ENCODE measurements at regions not wholly inside any gene's neighbourhood (a gene's known extent, or its start where the extent isn't known, plus 50 kb on each side); places are given as distances from the start of the nearest gene placed in this dataset.

DNA sequence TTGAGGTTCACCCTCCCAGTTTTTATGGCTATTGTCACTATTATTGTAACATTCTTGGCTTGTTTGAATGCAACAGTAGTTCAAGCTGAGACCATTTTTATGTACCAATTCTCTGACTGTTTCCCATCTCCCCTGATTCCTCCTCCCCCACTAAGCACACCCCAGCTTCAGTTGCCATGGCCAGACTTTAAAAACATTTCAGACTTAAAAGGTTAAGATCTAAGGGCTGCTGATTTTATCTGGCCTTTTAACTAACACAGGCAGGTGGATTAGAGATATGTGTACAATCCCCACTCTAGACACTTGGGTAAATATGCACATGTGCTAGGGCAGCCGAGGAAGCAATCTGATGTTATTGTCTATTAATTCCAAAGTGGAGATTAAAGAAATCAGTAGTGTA lies 386.3 kb upstream of the NR2F2 start:
- no peak for DNase-seq
- no peak overlapping the region for H3K4me2 ChIP-seq
- ChIA-PET CTCF (no interaction called here), POLR2A (no interaction called here)
- TF ChIP-seq IRF3 (IDR thresholded peaks at IDR 0.05; ENCODE audit: low read depth, low read length) (no peak), TEAD4 (IDR thresholded peaks at IDR 0.05; ENCODE audit: borderline replicate concordance, insufficient read depth) (no peak), POLR2AphosphoS5 (IDR thresholded peaks at IDR 0.05; ENCODE audit: low read depth, low read length) (no peak), MEF2A (IDR thresholded peaks at IDR 0.05; ENCODE audit: borderline replicate concordance, low read depth) (no peak), SIN3A (IDR thresholded peaks at IDR 0.05; ENCODE audit: borderline replicate concordance, low read depth, low read length) (no peak), TAF1 (IDR thresholded peaks at IDR 0.05; ENCODE audit: borderline replicate concordance, low read depth, low read length) (no peak), CHD2 (IDR thresholded peaks at IDR 0.05; ENCODE audit: low read length, partially characterized antibody) (no peak), TCF12 (IDR thresholded peaks at IDR 0.05) (no peak), JUND (IDR thresholded peaks at IDR 0.05) (no peak), USF2 (IDR thresholded peaks at IDR 0.05; ENCODE audit: borderline replicate concordance, low read depth, low read length) (no peak), GATA2 (CRISPR knock-in tag; IDR thresholded peaks at IDR 0.05) (no peak), RCOR1 (IDR thresholded peaks at IDR 0.05; ENCODE audit: low read length) (no peak), SMC3 (IDR thresholded peaks at IDR 0.05; ENCODE audit: low read depth, low read length) (no peak), GABPA (IDR thresholded peaks at IDR 0.05; ENCODE audit: low read depth) (no peak), FOSL2 (IDR thresholded peaks at IDR 0.05; ENCODE audit: borderline replicate concordance, low read depth) (no peak), MXI1 (IDR thresholded peaks at IDR 0.05; ENCODE audit: low read depth, low read length) (no peak), EZH2phosphoT487 (IDR thresholded peaks at IDR 0.05; ENCODE audit: borderline replicate concordance, low read depth) (no peak)
- TF ChIP-seq, protein P1, sequence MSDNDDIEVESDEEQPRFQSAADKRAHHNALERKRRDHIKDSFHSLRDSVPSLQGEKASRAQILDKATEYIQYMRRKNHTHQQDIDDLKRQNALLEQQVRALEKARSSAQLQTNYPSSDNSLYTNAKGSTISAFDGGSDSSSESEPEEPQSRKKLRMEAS (IDR thresholded peaks at IDR 0.05; ENCODE audit: low read depth) = no peak
- TF ChIP-seq, protein P2, sequence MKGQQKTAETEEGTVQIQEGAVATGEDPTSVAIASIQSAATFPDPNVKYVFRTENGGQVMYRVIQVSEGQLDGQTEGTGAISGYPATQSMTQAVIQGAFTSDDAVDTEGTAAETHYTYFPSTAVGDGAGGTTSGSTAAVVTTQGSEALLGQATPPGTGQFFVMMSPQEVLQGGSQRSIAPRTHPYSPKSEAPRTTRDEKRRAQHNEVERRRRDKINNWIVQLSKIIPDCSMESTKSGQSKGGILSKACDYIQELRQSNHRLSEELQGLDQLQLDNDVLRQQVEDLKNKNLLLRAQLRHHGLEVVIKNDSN (IDR thresholded peaks at IDR 0.05; ENCODE audit: borderline replicate concordance, low read depth) = no peak
- H3F3A ChIP-seq (replicated peaks; ENCODE audit: insufficient read depth) = no peaks in the 10 kb centered on the region
- no peaks in the 10 kb centered on the region for H3K9me2 ChIP-seq
- H3K36me3 ChIP-seq (replicated peaks in 1 of 2; ENCODE audit: control insufficient read depth in 1 of 2, insufficient read depth in 2 of 2, low read length in 1 of 2) = no peaks in the 10 kb centered on the region
- no peak overlapping the region for H3K27ac ChIP-seq (ENCODE audit: low read depth in 2 of 2, low read length in 1 of 2)
- H3K4me1 ChIP-seq (ENCODE audit: control insufficient read depth in 1 of 2, insufficient read depth in 2 of 2, low read depth in 1 of 2, low read length in 1 of 2) = no peaks in the 10 kb centered on the region
- no peak overlapping the region for H3K4me3 ChIP-seq (ENCODE audit: low read depth in 2 of 2, low read length in 1 of 2)
- no peaks in the 10 kb centered on the region for H3K27me3 ChIP-seq (ENCODE audit: insufficient read depth)
- no peaks in the 10 kb centered on the region for H3K79me2 ChIP-seq (ENCODE audit: insufficient read depth)
- 0% methylated on average over 1 of the region's 1 CpG for WGBS (ENCODE audit: low lambda C conversion rate)
- no peaks in the 10 kb centered on the region for H3K9me3 ChIP-seq
- H2AFZ ChIP-seq (ENCODE audit: low read depth) = no peak overlapping the region
- no peak overlapping the region for H3K9ac ChIP-seq
- no peaks in the 10 kb centered on the region for H4K20me1 ChIP-seq (ENCODE audit: insufficient read depth)
